GM18508 (cell line): ENCODE measurements at regions not wholly inside any gene's neighbourhood (a gene's known extent, or its start where the extent isn't known, plus 50 kb on each side); places are given as distances from the start of the nearest gene placed in this dataset.
"Not testable (repeated sequence)": the region's sequence is repeated elsewhere in the genome, so short reads cannot be mapped to it uniquely, and the experiment has no call there.

Source experiments
- ATAC-seq: cut with Tn5 transposase; IDR thresholded peaks from one replicate; pipeline ENCODE4 v1.9.1; 2021; ENCODE audit warnings: moderate number of reproducible peaks; ENCODE audit not compliant: insufficient read depth, unreplicated experiment

DNA sequence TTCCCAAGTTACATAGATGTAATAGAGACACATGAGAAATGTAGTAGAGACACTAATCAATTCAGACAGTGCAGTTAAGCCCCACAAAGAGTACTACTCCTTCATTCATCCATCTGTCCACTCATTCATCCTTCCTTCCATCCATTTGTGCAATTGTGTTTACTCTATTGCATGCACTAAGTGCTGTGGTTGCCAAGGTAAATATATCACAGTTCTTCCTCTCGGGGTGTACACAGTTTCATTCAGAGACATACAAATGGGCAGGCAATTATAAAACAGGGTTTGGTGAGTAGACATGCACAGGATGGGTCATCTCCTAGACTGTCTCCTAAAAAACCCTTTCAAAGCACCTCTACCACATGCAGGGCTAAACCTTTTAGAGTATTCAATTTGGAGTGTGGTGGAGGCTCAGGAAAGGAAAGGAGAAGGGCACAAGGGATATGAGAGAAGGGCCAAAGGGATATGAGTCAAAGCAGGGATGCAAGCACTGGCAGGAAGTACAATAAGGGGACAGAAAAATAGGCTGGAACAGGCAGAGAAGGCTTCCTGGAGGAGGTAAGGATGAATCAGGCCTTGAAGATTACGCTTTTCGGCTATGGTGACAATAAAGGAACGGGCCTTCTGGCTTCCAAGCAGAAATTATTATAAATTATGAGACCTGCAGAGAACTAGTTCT lies 153.6 kb upstream of the VKORC1L1 start:
- ATAC-seq: not testable (repeated sequence)

DNA sequence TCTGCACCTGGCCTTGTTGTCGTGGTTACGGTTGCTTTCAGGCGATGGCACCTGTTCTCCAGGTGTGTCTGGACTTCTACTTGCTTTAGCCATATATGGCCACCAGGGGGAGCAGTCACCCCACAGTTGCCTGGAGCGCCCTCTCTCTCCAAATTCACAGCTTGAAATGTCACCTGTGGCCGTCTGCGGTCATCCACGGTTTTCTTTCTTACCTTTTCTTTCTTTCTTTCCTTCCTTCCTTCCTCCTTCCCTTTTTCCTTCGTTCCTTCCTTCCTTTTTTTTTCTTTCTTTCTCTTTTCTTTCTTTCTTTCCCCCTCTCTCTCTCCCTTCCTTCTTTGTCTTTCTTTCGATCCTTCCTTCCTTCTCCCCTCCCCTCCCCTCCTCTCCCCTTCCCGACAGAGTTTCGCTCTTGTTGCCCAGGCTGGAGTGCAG lies 150.5 kb upstream of the VKORC1L1 start:
- no peak for ATAC-seq

DNA sequence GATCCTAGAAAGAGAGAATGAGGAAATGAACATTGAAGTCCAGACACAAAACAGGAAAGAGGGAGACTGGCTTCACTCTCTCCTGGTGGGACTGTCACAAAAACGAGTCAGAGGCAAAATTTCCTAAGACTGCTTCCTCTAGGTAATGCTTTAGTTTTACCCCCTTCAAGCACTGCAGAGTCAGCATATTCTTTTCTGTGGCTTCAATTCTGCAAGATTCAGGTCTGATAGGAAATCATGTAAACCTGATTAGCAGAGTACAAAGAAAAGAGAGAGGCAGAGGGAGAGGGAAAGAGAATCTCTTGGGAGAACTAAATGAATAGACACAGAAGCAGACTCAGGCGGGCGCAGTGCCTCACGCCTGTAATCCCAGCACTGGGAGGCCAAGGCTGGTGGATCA lies 145.7 kb upstream of the VKORC1L1 start:
- ATAC-seq: not testable (repeated sequence)

DNA sequence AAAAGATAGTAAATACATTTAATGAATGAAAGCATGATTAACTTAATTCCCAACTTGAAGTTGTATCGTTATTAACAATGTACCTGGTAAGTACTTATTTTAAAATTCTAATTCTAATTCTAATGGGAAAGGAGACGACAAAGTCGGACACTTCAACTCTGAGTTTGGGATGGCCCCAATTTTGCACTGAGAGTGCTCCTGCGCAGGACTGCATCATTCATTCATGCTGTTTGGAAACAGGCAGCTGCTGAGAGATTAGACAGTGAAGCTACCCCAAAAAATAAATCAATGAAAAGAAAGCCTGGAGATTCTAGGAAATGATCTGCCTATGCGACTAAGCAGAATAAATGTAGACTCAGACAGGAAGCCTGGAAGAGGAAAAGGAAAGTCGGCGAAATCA lies 141.7 kb upstream of the VKORC1L1 start:
- peak; percentile 18 for ATAC-seq

DNA sequence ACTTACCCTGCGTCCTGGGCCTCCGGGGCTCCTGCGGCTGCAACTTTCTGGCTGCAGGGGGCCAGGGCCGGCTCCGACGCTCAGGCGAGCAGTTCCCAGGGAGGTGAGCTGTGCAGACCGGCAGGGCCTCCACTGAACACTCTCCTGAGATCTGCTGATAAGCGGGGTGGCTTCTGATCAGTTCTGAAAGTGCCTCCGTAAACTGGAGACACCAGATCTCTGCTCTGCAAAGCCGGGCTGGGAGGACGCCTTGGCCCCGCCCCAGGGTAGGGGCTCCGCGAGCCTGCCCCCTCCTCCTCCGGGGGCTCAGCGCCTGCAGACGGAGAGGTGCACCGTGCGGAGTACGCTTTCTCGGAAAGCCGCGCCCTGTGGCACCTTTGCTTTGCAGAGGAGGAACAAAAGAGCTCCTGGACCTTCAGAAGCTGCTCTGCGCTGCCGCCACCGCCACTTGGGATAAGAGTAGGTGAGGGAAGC lies 141.3 kb upstream of the VKORC1L1 start:
- peak; percentile 63 for ATAC-seq

DNA sequence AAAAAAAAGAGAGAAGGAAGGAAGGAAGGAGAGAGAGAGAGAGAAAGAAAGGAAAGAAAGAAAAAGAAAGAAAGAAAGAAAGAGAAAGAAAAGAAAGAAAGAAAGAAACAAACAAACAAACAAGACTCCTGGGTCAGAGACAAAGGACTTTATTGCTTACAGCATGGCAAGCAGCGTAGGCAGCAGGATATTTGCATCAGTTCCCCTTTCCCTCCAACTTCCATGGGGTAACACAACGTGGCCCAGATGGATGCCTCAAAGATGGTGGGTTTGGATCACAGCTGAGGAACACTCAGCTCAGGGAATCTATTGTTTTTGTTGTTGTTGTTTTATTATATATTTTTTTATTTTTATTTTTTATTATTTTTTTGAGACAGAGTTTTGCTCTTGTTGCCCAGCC lies 128.5 kb upstream of the VKORC1L1 start:
- no peak for ATAC-seq

DNA sequence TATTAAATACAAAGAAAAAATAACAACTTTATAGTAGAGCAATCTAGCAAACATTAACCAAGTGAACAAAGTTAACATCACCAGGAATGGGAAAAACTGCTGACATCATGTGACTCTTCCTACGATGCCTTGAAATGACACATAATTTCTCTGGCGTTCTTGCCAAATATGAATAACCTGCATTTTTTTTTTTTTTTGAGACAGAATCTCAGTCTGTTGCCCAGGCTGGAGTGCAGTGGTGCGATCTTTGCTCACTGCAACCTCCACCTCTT lies 126.5 kb upstream of the VKORC1L1 start:
- ATAC-seq: no peak

DNA sequence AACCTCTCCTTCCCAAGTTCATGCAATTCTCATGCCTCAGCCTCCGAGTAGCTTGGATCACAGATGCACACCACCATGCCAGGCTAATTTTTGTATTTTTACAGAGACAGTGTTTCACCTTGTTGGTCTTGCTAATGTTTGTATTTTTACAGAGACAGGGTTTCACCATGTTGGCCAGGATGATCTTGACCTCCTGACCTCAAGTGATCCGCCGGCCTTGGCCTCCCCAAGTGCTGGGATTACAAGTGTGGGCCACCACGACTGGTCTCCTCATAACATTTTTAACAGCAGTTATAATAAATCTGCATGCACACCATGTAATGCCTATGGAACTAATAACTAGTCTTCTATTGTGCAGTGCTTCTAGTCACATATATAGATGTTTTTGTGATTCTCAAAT lies 123.8 kb upstream of the VKORC1L1 start:
- no peak for ATAC-seq

DNA sequence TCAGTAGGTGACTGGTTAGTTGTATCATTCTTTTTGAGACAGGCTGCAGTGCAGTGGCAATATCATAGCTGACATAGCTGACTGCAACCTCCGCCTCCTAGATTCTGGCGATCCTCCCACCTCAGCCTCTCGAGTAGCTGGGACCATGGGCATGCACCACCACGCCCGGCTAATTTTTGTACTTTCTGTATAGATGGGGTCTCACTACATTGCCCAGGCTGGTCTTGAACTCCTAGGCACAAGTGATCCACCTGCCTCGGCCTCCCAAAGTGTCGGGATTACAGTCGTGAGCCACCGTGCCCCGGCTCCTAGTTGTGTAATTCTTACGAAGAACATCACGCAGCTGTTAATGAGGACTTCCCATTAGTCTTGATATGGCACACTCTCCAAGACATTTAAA lies 123.4 kb upstream of the VKORC1L1 start:
- no peak for ATAC-seq

DNA sequence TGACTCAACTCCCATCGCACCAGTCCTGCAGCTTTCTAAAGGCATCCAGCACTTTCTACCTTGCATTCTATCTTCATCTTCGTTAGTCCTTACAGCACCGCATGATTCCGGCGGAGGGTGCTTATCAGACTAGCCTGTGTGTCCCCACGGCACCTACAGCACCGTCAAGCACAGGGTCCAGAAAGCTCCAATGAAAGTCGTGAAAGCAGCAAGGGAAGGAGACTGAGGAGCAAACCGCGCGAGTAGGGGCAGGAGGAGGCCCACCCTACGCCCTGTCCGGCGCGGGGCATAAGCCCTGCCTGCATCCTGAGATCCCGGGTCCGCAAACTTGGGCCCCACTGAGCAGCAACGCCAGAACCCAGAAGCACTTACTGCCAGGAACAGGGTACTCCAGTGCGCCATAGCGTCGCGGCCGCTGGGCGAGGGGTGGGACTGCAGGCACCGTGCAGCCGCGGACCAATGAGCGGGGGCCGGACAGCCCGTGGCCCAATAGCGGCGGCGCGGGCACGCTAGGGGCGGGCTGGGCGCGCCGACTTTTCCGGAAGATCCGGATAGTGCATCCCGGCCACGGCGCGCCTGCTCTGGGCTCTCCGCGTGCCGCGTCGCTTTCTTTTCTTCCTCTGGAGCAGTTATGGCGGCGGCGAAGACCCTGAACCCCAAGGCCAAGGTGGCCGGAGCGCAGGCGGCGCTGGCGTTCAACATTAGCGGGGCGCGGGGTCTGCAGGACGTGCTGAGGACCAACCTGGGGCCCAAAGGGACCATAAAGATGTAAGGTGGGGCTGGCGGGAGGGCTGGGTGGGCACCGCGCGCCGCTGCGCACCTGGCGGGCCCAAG lies 122.1 kb upstream of the VKORC1L1 start:
- ATAC-seq: peak; percentile 91

DNA sequence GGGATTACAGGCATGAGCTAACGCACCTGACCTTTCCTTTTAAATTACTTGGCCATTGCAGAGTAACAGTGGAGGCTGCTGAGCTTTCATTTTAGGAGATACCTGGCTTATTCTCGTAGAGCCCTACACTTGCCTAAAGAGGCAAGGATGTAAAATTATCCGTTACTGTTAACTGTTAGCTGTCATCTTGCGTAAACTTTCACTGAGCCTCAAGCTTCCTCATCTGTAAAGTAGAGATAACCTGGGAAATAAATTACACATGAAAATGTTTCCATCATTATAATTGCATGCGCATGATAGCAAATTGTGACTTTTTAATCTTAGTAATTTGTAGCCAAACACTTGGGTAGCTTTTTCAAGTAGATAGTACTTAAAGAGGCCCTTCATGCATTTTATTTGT lies 118.8 kb upstream of the VKORC1L1 start:
- ATAC-seq: not testable (repeated sequence)

DNA sequence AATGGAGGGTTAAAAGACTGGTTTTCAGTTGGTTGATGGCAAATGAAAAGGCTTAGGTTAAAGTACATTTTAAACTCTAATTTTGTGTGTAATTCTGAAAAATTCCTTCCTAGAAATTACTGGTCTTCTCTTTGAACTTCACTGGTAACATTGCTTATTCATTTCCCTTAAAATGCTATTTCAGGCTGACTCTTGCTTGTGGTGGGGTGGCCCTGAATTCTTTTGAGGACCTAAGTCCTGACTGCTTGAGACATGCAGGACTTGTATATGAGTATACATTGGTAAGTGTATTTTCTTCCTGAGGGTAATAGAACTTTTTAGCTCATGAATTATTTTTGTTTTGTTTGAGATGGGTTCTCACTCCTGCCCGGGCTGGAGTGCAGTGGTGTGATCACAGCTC lies 113.9 kb upstream of the VKORC1L1 start:
- ATAC-seq: not testable (repeated sequence)

DNA sequence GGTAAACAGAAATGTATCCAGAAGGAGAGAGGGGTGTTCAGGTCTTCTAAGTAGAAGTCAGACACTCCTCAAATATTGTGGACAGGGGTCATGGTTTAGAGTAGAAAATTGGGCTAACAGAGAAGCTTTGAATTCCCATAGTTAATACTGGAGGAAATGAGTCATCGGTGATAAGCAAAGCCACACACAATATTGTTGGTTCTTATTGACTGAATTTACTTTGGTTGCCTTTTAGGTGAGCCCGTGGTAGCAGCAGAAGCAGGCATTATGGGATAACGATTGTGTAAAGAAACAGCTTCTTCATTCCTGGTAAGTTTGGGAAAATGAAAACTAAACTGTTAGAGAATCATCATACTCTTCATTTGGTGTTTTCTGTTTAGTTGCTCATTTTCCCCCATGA lies 110.2 kb upstream of the VKORC1L1 start:
- ATAC-seq: not testable (repeated sequence)

DNA sequence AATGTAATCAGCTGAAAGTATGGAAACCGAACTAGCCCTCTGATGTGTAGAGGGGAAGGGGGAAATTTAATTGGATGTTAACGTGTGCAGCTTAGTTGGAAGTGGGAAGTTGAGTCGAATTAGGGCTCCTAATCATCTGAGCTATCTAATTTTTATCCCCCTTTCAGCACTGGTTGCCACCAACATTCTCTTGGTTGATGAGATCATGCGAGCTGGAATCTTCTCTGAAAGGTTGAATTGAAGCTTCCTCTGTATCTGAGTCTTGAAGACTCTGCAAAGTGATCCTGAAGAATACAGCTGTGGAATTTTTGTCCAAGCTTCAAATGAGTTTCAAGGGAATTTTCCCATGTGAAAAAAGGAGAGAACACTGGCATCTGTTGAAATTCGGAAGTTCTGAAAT lies 109.8 kb upstream of the VKORC1L1 start:
- ATAC-seq: not testable (repeated sequence)

DNA sequence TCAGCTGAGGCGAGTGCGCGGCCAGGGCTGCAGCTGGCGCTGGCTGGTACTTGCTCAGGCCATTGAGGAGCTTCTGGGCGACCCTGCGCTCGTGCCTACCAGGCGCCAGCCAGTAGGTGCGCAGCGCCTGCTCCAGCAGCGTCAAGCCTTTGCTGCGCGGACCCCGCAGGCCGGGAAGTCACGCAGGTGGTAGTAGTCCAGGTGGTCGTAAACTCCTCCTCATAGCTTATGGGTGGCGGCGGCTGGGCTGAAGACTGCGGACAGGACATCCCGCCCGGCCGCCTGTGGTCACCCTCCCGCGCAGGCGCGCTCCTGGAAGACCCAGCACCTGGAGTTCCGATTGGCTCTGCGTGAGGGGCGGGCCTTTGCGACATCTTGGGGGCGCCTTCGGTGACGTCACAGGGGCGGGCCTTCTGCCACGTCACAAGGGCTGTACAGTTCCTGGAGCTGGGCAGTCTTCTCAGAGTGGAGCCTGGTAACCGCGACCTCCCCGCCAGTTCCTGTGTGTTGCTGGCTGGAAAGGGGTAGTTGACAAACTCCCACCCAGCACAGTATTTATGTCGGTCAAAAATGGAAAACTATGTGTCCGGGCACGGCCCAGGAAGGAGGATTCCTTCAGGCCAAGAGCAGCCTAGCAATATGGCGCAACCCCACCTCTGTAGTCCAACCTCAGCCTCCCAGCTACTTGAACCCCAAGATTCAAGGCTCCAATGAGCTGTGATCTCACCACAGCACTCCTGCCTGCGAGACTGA lies 102.2 kb upstream of the VKORC1L1 start:
- peak; percentile 92 for ATAC-seq

DNA sequence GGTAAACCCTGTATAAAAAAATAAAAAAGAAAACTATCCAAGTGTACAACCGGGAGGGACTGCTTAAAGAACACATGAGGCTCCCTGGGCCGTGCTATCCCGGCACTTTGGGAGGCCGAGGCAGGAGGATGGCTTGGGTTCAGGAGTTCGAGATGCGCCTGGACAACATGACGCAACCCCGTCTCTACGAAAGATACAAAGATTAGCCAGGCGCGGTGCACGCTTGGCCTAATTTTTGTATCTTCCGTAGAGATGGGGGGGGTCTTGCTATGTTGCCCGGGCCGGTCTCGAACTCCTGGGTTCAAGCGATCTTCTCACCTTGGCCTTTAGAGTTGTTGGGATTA lies 101.7 kb upstream of the VKORC1L1 start:
- ATAC-seq: not testable (repeated sequence)

DNA sequence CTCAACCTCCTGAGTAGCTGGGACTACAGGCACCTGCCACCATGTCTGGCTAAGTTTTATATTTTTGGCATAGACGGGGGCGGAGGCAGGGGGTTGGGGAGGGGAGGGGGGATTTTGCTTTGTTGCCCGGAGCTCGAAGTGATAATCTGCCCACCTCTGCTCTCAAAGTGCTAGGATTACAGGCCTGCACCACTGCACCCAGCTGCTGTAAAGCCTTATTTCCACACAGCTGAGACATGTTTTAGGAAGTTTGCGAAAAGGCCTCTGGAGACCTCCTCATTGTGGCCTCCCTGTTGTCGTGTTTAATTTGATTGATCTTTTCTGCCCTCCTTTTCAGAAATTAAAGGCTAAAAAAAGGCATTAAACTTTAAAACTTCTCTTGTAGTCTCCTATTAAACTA lies 96.2 kb upstream of the VKORC1L1 start:
- ATAC-seq: not testable (repeated sequence)

DNA sequence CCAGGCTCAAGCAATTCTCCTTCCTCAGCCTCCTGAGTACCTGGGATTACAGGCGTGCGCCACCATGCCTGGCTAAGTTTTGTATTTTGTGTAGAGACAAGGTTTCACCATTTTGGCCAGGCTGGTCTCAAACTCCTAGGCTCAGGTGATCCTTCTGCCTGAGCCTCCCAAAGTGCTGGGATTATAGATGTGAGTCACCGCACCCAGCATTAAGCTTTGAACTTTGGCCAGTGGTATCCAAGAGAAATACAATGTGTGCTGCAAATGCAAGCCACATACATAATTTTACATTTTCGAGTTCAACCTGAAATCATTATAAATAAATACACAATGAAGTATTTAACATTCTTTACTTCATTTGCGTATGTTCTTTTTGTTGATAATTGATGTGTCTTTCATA lies 82.9 kb upstream of the VKORC1L1 start:
- not testable (repeated sequence) for ATAC-seq

DNA sequence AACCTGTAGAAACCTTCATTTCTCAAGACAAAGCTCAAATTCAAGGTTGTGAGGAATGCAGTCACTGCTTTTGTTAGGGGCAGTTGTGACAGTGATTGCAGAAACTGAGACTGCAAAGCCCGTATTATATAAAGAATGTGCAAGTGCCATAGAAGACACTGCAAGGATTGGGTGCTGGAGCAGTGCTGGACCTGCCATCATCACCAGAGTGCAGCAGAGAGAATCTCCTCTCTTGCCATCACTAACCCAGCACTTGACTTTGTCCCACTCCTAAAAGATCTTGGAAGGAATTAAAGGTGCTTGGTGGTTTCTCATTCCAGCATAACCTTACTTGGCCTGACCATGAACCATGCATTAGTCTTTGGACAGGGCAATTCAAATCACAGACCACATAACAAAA lies 81.1 kb upstream of the VKORC1L1 start:
- ATAC-seq: not testable (repeated sequence)

DNA sequence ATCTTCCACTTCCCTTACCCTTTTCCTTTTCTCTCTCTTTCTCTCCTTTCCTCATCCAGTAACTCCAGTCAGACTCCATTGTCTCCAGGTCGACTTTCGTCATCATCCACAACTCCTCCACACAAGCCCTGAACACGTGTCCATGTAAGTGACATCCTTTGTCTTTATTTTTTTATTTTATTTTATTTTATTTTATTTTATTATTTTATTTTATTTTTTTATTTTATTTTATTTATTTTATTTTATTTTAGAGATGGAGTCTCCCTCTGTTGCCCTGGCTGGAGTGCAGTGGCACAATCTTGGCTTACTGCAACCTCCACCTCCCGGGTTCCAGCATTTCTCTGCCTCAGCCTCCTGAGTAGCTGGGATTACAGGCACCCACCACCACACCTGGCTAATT lies 80.1 kb upstream of the VKORC1L1 start:
- not testable (repeated sequence) for ATAC-seq
